HepG2 (cell line): ENCODE measurements at regions not wholly inside any gene's neighbourhood (a gene's known extent, or its start where the extent isn't known, plus 50 kb on each side); places are given as distances from the start of the nearest gene placed in this dataset.

ENCODE experiments used
- ATAC-seq: fragments of 200-7000 bp; cut with Tn5 transposase; 3 replicates; pipeline ENCODE4 v1.9.1; 2020; ENCODE audit warnings: mild to moderate bottlenecking, moderate library complexity
- BruUV-seq: library from RNA; stranded (reverse); fragments of 400-500 nt; replicated peaks from 2 replicates; lab custom pipeline; 2021; lab: Mats Ljungman, UMichigan
- CTCF ChIA-PET: fragments of 300-600 bp; formaldehyde crosslinking; extraction: SDS; loops from one replicate; lab custom pipeline; 2021; ENCODE audit warnings: low total read pairs, inconsistent platforms, low intra/inter-chr PET ratio; lab: Yijun Ruan, JAX
- POLR2A ChIA-PET: fragments of 350-600 bp; sonication (Branson Sonifier 250); formaldehyde crosslinking; loops from one replicate; lab custom pipeline; 2020; ENCODE audit warnings: antibody characterized with exemption, inconsistent platforms; lab: Yijun Ruan, JAX
- DNase-seq: peaks from one replicate; pipeline ENCODE4 v3.0.0-alpha.2; 2015; ENCODE audit warnings: low spot score
- FAIRE-seq: peaks from 3 replicates; lab custom pipeline; 2011; peaks lifted over from hg19 to GRCh38; lab: Jason Lieb, UNC
- H2AFZ ChIP-seq: one replicate; pipeline ENCODE4 v1.6.1; 2011; ENCODE audit warnings: low read length, inconsistent platforms
- H3K27ac ChIP-seq: fragments of 300-600 bp; 3 replicates; pipeline ENCODE4 v1.8.0; 2011; ENCODE audit warnings: mixed run types, mild to moderate bottlenecking, mixed read lengths, low read length, inconsistent platforms; ENCODE audit not compliant: insufficient read depth; ENCODE audit errors: extremely low read length
- H3K27me3 ChIP-seq, 2 experiments: fragments of 200-600 bp in 1 of 2; 2 replicates in 1 of 2; 3 replicates in 1 of 2; pipeline versions ENCODE4 v1.6.0 to v1.8.0; 2011; ENCODE audit warnings: low read length in 2 of 2, mild to moderate bottlenecking in 2 of 2, moderate library complexity in 2 of 2, inconsistent platforms in 1 of 2; ENCODE audit not compliant: insufficient read depth in 2 of 2, control insufficient read depth in 1 of 2
- H3K36me3 ChIP-seq, 2 experiments: fragments of 200-600 bp in 1 of 2; replicated peaks in 1 of 2; 2 replicates in 1 of 2; 3 replicates in 1 of 2; pipeline versions ENCODE4 v1.5.1 to v1.8.0; 2011; ENCODE audit warnings: low read length in 2 of 2, inconsistent platforms in 1 of 2; ENCODE audit not compliant: insufficient read depth in 2 of 2, control insufficient read depth in 1 of 2
- H3K4me1 ChIP-seq: 2 replicates; pipeline ENCODE4 v1.5.1; 2012; ENCODE audit warnings: low read length, inconsistent platforms; ENCODE audit not compliant: insufficient read depth
- H3K4me2 ChIP-seq: 2 replicates; pipeline ENCODE4 v1.6.0; 2011; ENCODE audit warnings: low read depth, low read length, inconsistent platforms
- H3K4me3 ChIP-seq, 3 experiments: fragments of 200-600 bp in 1 of 3; sonication (generic), shearing (Covaris generic) in 1 of 3; replicated peaks in 1 of 3; 2 replicates each; pipeline ENCODE4 v1.5.1; 2011 to 2016; ENCODE audit warnings: low read length in 3 of 3, inconsistent platforms in 2 of 3, low read depth in 2 of 3, mild to moderate bottlenecking in 2 of 3, control low read depth in 1 of 3, mixed read lengths in 1 of 3; ENCODE audit not compliant: insufficient read depth in 1 of 3
- H3K79me2 ChIP-seq: one replicate; pipeline ENCODE4 v1.6.1; 2011; ENCODE audit warnings: low read length, inconsistent platforms; ENCODE audit not compliant: insufficient read depth
- H3K9ac ChIP-seq: 2 replicates; pipeline ENCODE4 v1.6.0; 2011; ENCODE audit warnings: mild to moderate bottlenecking, low read depth, low read length, inconsistent platforms; ENCODE audit not compliant: insufficient read depth
- H3K9me3 ChIP-seq: 2 replicates; pipeline ENCODE4 v1.5.1; 2012; ENCODE audit warnings: mild to moderate bottlenecking, low read length
- H4K20me1 ChIP-seq: 2 replicates; pipeline ENCODE4 v1.6.0; 2011; ENCODE audit warnings: inconsistent platforms, mild to moderate bottlenecking, low read length, moderate library complexity; ENCODE audit not compliant: insufficient read depth
- ARID2 ChIP-seq: sonication (generic); formaldehyde crosslinking; IDR thresholded peaks from 2 replicates; pipeline ENCODE4 v1.8.1; 2022; ENCODE audit warnings: mild to moderate bottlenecking, missing genetic modification reagents, borderline replicate concordance
- ATF1 ChIP-seq: IDR thresholded peaks from 2 replicates; pipeline ENCODE4 v1.6.1; 2016; ENCODE audit warnings: mild to moderate bottlenecking, control low read depth
- CHCHD3 ChIP-seq: sonication (generic); formaldehyde crosslinking; IDR thresholded peaks from 2 replicates; pipeline ENCODE4 v1.8.0; 2022; ENCODE audit warnings: mild to moderate bottlenecking, missing genetic modification reagents, moderate library complexity
- DNMT3B ChIP-seq: conservative IDR thresholded peaks from 2 replicates; pipeline ENCODE4 v1.6.1; 2016; ENCODE audit warnings: missing biosample characterization, control low read depth
- FOXK1 ChIP-seq: sonication (generic); formaldehyde crosslinking; IDR thresholded peaks from 2 replicates; pipeline ENCODE4 v1.4.0; 2020; ENCODE audit warnings: low read depth, missing genetic modification reagents, borderline replicate concordance
- GZF1 ChIP-seq: sonication (generic); formaldehyde crosslinking; IDR thresholded peaks from 2 replicates; pipeline ENCODE4 v1.5.1; 2020; ENCODE audit warnings: mild to moderate bottlenecking, missing genetic modification reagents
- JARID2 ChIP-seq: sonication (generic); formaldehyde crosslinking; IDR thresholded peaks from 2 replicates; pipeline ENCODE4 v1.8.1; 2023; ENCODE audit warnings: missing genetic modification reagents, inconsistent platforms; ENCODE audit not compliant: insufficient replicate concordance
- NR2F1 ChIP-seq, 2 experiments: fragments of 450-650 bp in 1 of 2; formaldehyde crosslinking in 1 of 2; IDR thresholded peaks; 2 replicates each; pipeline versions ENCODE4 v1.5.0 to v1.6.1; 2016 to 2020; ENCODE audit warnings: mild to moderate bottlenecking in 1 of 2, missing compliant biosample characterization in 1 of 2, missing genetic modification reagents in 1 of 2, moderate library complexity in 1 of 2
- RFX5 ChIP-seq: IDR thresholded peaks from 2 replicates; pipeline ENCODE4 v1.6.1; 2011; ENCODE audit warnings: low read depth, low read length, improper control_type of control experiment
- SALL1 ChIP-seq: sonication (generic); formaldehyde crosslinking; IDR thresholded peaks from 2 replicates; pipeline ENCODE4 v1.8.0; 2022; ENCODE audit warnings: mild to moderate bottlenecking, missing genetic modification reagents
- TOE1 ChIP-seq: sonication (generic); formaldehyde crosslinking; IDR thresholded peaks from 2 replicates; pipeline ENCODE4 v1.4.0; 2020; ENCODE audit warnings: mild to moderate bottlenecking, missing genetic modification reagents
- ZNF234 ChIP-seq: sonication (generic); formaldehyde crosslinking; conservative IDR thresholded peaks from 2 replicates; pipeline ENCODE4 v1.5.1; 2020; ENCODE audit warnings: mild to moderate bottlenecking, missing genetic modification reagents
- ZNF326 ChIP-seq: sonication (generic); formaldehyde crosslinking; IDR thresholded peaks from 2 replicates; pipeline ENCODE4 v1.4.0; 2020; ENCODE audit warnings: missing genetic modification reagents, borderline replicate concordance
- ZNF335 ChIP-seq: sonication (generic); formaldehyde crosslinking; IDR thresholded peaks from 2 replicates; pipeline ENCODE4 v1.4.0; 2020; ENCODE audit warnings: missing genetic modification reagents
- ZNF430 ChIP-seq: sonication (generic); formaldehyde crosslinking; IDR thresholded peaks from 2 replicates; pipeline ENCODE4 v1.9.0; 2021; ENCODE audit warnings: mild to moderate bottlenecking, missing genetic modification reagents
- ZNF432 ChIP-seq: sonication (generic); formaldehyde crosslinking; IDR thresholded peaks from 2 replicates; pipeline ENCODE4 v1.5.0; 2020; ENCODE audit warnings: missing genetic modification reagents, mild to moderate bottlenecking, borderline replicate concordance
- WGBS: methylation state at CpG from one replicate; pipeline ENCODE4 v1.1.6; 2017; ENCODE audit warnings: low lambda C conversion rate; 5-methylcytosine and 5-hydroxymethylcytosine counted together
- in situ Hi-C: cut with HindIII; loops from 2 replicates; pipeline ENCODE4 v1.10.0; 2017; ENCODE audit warnings: low pct_unique_long_range_greater_than_20kb; ENCODE audit not compliant: extremely low pct_ligation_motif_present
- intact Hi-C: fragments of 100-400 bp; cut with micrococcal nuclease; formaldehyde crosslinking; loops from one replicate; pipeline ENCODE4 v1.10.0; 2022; ENCODE audit not compliant: unreplicated experiment
- TF ChIP-seq, protein P1 (sequence below): sonication (generic); formaldehyde crosslinking; IDR thresholded peaks from 2 replicates; pipeline ENCODE4 v1.8.1; 2023; ENCODE audit warnings: missing genetic modification reagents, inconsistent platforms, borderline replicate concordance
- TF ChIP-seq, protein P2 (sequence below): sonication (generic); formaldehyde crosslinking; IDR thresholded peaks from 2 replicates; pipeline ENCODE4 v1.5.0; 2020; ENCODE audit warnings: missing genetic modification reagents, mild to moderate bottlenecking, borderline replicate concordance
- TF ChIP-seq, protein P3 (sequence below): fragments of 450-650 bp; IDR thresholded peaks from 2 replicates; pipeline ENCODE4 v1.6.1; 2017

DNA sequence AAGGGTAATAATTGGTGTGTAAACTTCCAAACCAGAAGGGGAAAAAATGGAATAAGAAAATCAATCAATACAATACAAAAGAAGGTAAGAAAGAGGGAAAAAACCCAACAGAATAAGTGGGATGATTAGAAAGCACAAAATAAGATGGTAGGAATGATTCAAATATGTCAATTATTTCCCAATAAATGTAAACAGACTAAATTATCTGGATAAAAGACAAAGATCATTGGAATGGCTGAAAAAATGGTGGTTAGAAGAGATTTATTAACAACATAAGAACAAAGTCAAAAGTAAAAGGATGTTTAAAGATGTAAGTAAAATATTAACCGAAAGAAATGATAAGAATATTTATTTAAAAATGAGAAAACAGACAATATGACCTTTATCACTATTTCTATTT lies 103.5 kb upstream of the YWHAQ start:
- ATAC-seq (no peak), DNase-seq (no peak), FAIRE-seq (no peak)
- Histone ChIP-seq H3K9me3 (no peaks in the 10 kb centered on the region), H3K36me3 (no peaks in the 10 kb centered on the region), H3K4me3 (no peak overlapping the region), H3K27ac (no peak overlapping the region), H3K4me1 (peaks cover 5% of the 10 kb centered on the region; the same call in 1 of the 2 replicates), H2AFZ (no peak overlapping the region), H3K4me2 (no peak overlapping the region), H3K27me3 (peaks cover 3 to 7% of the 10 kb centered on the region in 2 experiments; a peak in 2 of 5 replicates), H3K9ac (no peak overlapping the region), H3K79me2 (no peaks in the 10 kb centered on the region), H4K20me1 (no peaks in the 10 kb centered on the region)
- ChIA-PET CTCF (no interaction called here), POLR2A (no interaction called here)
- no TSS peak for BruUV-seq
- in situ Hi-C loops: no loop called here
- 21% methylated on average over 1 of the region's 1 CpG for WGBS
- TF ChIP-seq GZF1 (CRISPR knock-in tag) (no peak), TOE1 (CRISPR knock-in tag) (no peak), ATF1 (CRISPR knock-in tag) (no peak), ZNF234 (CRISPR knock-in tag) (no peak), RFX5 (no peak), FOXK1 (no peak)
- TF ChIP-seq, protein P1, sequence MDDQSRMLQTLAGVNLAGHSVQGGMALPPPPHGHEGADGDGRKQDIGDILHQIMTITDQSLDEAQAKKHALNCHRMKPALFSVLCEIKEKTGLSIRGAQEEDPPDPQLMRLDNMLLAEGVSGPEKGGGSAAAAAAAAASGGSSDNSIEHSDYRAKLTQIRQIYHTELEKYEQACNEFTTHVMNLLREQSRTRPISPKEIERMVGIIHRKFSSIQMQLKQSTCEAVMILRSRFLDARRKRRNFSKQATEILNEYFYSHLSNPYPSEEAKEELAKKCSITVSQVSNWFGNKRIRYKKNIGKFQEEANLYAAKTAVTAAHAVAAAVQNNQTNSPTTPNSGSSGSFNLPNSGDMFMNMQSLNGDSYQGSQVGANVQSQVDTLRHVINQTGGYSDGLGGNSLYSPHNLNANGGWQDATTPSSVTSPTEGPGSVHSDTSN (CRISPR knock-in tag): no peak
- TF ChIP-seq, protein P2, sequence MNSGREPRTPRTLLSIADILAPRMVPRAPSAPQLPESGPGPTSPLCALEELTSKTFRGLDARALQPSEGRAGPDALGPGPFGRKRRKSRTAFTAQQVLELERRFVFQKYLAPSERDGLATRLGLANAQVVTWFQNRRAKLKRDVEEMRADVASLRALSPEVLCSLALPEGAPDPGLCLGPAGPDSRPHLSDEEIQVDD (CRISPR knock-in tag): no peak
- intact Hi-C loops: no loop called here

DNA sequence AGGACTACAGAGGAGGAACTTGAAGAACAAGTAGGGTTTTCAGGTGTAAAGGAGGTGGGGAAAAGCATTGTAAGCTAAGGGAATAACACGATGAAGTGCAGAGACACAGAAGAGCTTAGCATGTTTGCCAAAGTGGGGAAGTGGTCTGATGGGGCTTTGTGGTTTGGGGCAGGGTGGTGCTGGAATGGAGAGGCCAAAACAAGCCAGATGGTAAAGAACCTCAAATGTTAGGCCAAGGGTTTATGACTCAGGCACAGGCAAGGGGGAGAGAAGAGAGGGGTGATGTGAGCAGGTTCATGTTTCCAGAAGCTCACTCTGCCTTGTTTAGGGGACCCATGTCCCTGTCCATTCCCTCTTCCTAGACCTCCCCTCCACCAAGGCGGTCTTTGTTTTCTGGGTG lies 104.5 kb upstream of the YWHAQ start:
- Histone ChIP-seq H3K27ac (no peak overlapping the region), H3K4me3 (no peak overlapping the region), H3K27me3 (peaks cover under 1 to 3% of the 10 kb centered on the region in 2 experiments; a peak in 1 of 5 replicates), H3K4me2 (no peak overlapping the region), H3K4me1 (peaks cover 5% of the 10 kb centered on the region; the same call in 1 of the 2 replicates), H3K9ac (no peak overlapping the region), H4K20me1 (no peaks in the 10 kb centered on the region), H2AFZ (no peak overlapping the region), H3K79me2 (no peaks in the 10 kb centered on the region), H3K9me3 (no peaks in the 10 kb centered on the region), H3K36me3 (no peaks in the 10 kb centered on the region)
- FAIRE-seq (no peak), DNase-seq (no peak), ATAC-seq (no peak)
- no TSS peak for BruUV-seq
- intact Hi-C loops: no loop called here
- POLR2A ChIA-PET: no interaction called here
- in situ Hi-C loops: no loop called here
- WGBS: 25% methylated on average over 2 of the region's 2 CpGs
- CTCF ChIA-PET: no interaction called here
- TF ChIP-seq, protein P3, sequence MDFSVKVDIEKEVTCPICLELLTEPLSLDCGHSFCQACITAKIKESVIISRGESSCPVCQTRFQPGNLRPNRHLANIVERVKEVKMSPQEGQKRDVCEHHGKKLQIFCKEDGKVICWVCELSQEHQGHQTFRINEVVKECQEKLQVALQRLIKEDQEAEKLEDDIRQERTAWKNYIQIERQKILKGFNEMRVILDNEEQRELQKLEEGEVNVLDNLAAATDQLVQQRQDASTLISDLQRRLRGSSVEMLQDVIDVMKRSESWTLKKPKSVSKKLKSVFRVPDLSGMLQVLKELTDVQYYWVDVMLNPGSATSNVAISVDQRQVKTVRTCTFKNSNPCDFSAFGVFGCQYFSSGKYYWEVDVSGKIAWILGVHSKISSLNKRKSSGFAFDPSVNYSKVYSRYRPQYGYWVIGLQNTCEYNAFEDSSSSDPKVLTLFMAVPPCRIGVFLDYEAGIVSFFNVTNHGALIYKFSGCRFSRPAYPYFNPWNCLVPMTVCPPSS: no peak
- TF ChIP-seq ZNF326 (CRISPR knock-in tag) (no peak), SALL1 (no peak), JARID2 (no peak), NR2F1 (CRISPR knock-in tag; IDR thresholded peaks at IDR 0.05) (no peak), DNMT3B (CRISPR knock-in tag) (no peak), CHCHD3 (CRISPR knock-in tag) (no peak), ZNF335 (no peak), ZNF432 (CRISPR knock-in tag) (no peak), ZNF430 (CRISPR knock-in tag) (no peak), ARID2 (no peak)
